SK-N-MC (cell line): ENCODE measurements at regions not wholly inside any gene's neighbourhood (a gene's known extent, or its start where the extent isn't known, plus 50 kb on each side); places are given as distances from the start of the nearest gene placed in this dataset.

ENCODE experiments used
- EZH2 ChIP-seq: fragments of 200-600 bp; sonication (generic); IDR thresholded peaks from one replicate; pipeline ENCODE4 v1.6.1; 2017; ENCODE audit warnings: antibody characterized with exemption
- FOXP2 ChIP-seq: optimal IDR thresholded peaks from 2 replicates; pipeline ENCODE3; 2011; ENCODE audit warnings: mild to moderate bottlenecking, moderate library complexity; ENCODE audit not compliant: insufficient read depth; ENCODE audit errors: extremely low read length, control extremely low read depth
- POLR2AphosphoS5 ChIP-seq: IDR thresholded peaks from 2 replicates; pipeline ENCODE4 v1.6.1; 2012; ENCODE audit warnings: mild to moderate bottlenecking, low read depth, low read length, borderline replicate concordance

GRCh38 chr10:27599546-27599945 lies 95.4 kb downstream of the RAB18 start:
- TF ChIP-seq EZH2 (no peak), POLR2AphosphoS5 (no peak), FOXP2 (no peak)
